Mucosa of rectum (tissue), 2 donors: ENCODE measurements at regions not wholly inside any gene's neighbourhood (a gene's known extent, or its start where the extent isn't known, plus 50 kb on each side); places are given as distances from the start of the nearest gene placed in this dataset.

Experiments used
- H3K27ac ChIP-seq, 2 donors: one replicate each; pipeline ENCODE4 v1.7.0; 2013; ENCODE audit warnings: inconsistent platforms in 2 of 2, low read depth in 2 of 2, low read length in 2 of 2
- H3K27me3 ChIP-seq, 2 donors: one replicate each; pipeline ENCODE4 v1.7.0; 2013; ENCODE audit warnings: low read length in 2 of 2; ENCODE audit not compliant: control insufficient read depth in 2 of 2, insufficient read depth in 2 of 2
- H3K36me3 ChIP-seq, 2 donors: one replicate each; pipeline ENCODE4 v1.7.0; 2013; ENCODE audit warnings: low read length in 2 of 2; ENCODE audit not compliant: control insufficient read depth in 2 of 2, insufficient read depth in 2 of 2
- H3K4me1 ChIP-seq, 2 donors: one replicate each; pipeline ENCODE4 v1.7.0; 2013; ENCODE audit warnings: low read length in 2 of 2, mild to moderate bottlenecking in 1 of 2; ENCODE audit not compliant: control insufficient read depth in 2 of 2, insufficient read depth in 2 of 2
- H3K4me3 ChIP-seq, 2 donors: one replicate each; pipeline ENCODE4 v1.7.0; 2013; ENCODE audit warnings: low read length in 2 of 2
- H3K9ac ChIP-seq, 2 donors: one replicate each; pipeline ENCODE4 v1.7.0; 2013; ENCODE audit warnings: low read length in 2 of 2, low read depth in 1 of 2, mild to moderate bottlenecking in 1 of 2
- H3K9me3 ChIP-seq, 2 donors: one replicate each; pipeline ENCODE4 v1.7.0; 2013; ENCODE audit warnings: low read length in 2 of 2; ENCODE audit not compliant: control insufficient read depth in 2 of 2
- donor health status: healthy.
- donor health status: Normal muscosa, but diverticular disease.

DNA sequence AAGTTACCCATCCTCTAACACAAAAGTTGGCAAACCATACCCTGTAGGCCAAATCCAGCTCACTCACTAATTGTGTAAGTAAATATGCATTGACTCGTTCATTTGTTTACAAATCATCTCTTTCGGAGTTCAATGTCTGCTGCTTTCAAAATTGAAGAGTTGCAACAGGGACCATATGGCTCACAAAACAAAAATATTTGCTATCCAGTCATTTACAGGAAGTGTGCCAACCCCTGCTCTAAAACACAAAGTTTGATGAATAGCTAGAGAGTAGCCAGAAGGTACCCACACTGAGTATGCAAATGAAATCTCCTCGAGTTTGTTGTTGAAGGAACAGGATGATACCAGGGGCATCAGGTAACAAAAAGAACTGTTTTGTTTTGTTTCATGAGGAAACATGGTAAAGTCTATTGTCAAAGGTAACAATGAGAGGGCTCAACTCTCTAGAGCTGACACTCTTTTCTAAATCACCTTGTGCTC, 236.2 kb upstream of the THBS1 start:
- Histone ChIP-seq H3K27me3 (no peaks in the 10 kb centered on the region), H3K4me1 (no peaks in the 10 kb centered on the region), H3K36me3 (no peaks in the 10 kb centered on the region), H3K9me3 (no peaks in the 10 kb centered on the region), H3K9ac (no peak overlapping the region), H3K27ac (no peak overlapping the region), H3K4me3 (no peak overlapping the region)

DNA sequence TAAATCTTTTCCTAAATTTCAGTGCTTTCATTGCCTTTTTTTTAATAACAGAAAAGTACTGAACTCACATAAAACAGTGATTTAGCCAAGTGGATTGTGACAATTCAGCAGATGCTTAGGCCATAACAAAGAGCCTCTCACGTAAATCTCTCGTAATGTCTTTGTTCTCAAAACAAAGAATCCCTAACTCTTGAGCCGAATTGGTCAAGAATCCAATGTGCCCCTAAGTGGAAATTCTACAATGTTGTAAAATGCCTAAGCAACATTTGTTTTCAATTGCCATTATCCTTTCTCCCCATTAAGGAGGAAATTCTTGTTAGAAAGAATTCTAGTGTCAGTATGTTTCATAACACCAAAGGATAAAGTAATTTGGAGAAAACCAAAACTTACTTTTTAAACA, 235.7 kb upstream of the THBS1 start:
- Histone ChIP-seq H3K27ac (no peak overlapping the region), H3K9ac (no peak overlapping the region), H3K9me3 (no peaks in the 10 kb centered on the region), H3K4me1 (no peaks in the 10 kb centered on the region), H3K4me3 (no peak overlapping the region), H3K36me3 (no peaks in the 10 kb centered on the region), H3K27me3 (no peaks in the 10 kb centered on the region)

GRCh38 chr15:39347453-39347852, 233.4 kb upstream of the THBS1 start:
- H3K4me3 ChIP-seq: no peak overlapping the region
- H3K9me3 ChIP-seq: no peaks in the 10 kb centered on the region
- no peaks in the 10 kb centered on the region for H3K36me3 ChIP-seq
- H3K27ac ChIP-seq: no peak overlapping the region
- no peaks in the 10 kb centered on the region for H3K27me3 ChIP-seq
- H3K9ac ChIP-seq: no peak overlapping the region
- H3K4me1 ChIP-seq: no peaks in the 10 kb centered on the region

DNA sequence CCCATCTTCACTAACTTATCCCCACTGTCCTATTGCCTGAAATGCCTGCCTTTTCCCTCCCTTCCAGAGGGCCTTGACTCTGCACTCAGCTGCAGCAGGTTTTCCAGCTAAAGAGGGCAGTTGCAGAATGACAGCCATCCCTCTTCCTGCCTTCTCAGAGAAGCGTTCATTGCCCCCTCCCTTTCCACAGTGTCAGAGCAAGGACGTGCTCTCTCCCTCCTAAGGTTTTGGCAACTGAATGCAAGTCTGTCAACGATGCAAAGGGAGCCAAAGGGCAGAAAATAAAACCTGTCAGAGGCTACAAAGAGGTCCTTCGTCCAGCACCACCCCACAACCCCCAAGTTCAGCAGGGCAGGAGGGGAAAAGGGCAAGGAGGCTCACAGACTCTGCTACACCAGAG, 230.1 kb upstream of the THBS1 start:
- Histone ChIP-seq H3K36me3 (no peaks in the 10 kb centered on the region), H3K4me1 (no peaks in the 10 kb centered on the region), H3K9ac (no peak overlapping the region), H3K9me3 (no peaks in the 10 kb centered on the region), H3K27me3 (no peaks in the 10 kb centered on the region), H3K4me3 (no peak overlapping the region), H3K27ac (no peak overlapping the region)

DNA sequence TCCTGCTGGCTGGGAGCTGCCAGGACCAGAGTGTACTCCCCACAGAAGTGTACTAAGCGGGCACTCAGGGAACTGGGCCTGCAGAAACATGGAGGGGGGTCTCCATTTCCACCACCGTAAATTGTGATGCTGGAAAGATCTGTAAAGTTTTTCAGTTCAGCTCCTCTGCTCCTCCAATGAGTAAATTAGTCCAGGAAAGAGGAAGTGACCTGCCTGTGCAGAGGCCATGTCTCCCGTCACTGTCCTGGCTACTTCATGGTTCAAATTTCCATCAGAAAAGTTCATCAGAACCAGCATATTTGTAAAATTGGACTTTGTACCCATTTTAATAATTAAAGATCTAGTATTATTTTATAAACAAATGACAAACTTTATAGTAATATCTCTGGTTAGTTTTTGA, 226.7 kb upstream of the THBS1 start:
- Histone ChIP-seq H3K4me1 (peaks cover 5 to 8% of the 10 kb centered on the region in 2 donors), H3K27me3 (no peaks in the 10 kb centered on the region), H3K4me3 (no peak overlapping the region), H3K9me3 (no peaks in the 10 kb centered on the region), H3K36me3 (no peaks in the 10 kb centered on the region), H3K9ac (no peak overlapping the region), H3K27ac (no peak overlapping the region)

DNA sequence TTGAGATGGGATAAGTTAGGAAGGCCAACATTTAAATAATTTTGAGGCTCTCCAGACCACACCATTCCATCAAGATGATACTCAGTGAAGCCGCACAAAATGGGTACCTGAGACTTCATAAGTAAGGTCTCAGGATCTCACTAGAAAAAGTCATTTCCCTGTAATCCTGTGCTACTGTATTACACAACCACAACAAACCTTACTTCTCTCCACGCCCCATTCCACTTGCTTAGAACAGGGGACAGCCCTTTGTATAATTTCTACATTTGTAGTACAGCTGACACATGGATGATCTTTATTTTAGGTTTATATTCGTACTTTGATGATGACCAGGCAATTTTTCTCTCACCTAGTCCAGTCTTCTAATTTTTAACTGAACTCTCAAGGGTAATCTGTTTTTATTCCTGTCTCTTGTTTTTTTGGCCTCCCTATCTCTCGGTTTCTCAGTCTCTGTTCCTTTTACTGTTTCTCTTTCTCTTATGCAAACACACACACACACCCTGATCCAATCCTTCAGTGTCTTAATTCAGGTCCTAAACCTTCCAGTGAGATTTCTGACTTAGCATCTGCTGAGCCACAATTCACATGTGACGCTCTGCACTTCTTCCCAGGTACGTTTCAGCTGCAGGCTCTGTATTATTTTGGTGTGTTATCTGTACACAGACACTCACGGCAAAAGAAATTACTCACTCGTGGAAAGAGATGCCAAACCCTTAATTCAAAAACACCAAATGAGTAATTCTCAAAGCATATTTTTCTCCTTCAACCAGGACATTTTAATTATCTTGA, 223.2 kb upstream of the THBS1 start:
- Histone ChIP-seq H3K36me3 (no peaks in the 10 kb centered on the region), H3K4me1 (peaks cover 5 to 8% of the 10 kb centered on the region in 2 donors), H3K4me3 (no peak overlapping the region), H3K9me3 (no peaks in the 10 kb centered on the region), H3K27me3 (no peaks in the 10 kb centered on the region), H3K27ac (peak overlapping the region in 1 of 2 donors; percentile 13), H3K9ac (no peak overlapping the region)

GRCh38 chr15:39358441-39359041, 222.3 kb upstream of the THBS1 start:
- Histone ChIP-seq H3K9me3 (no peaks in the 10 kb centered on the region), H3K4me3 (no peak overlapping the region), H3K36me3 (no peaks in the 10 kb centered on the region), H3K9ac (no peak overlapping the region), H3K27me3 (no peaks in the 10 kb centered on the region), H3K4me1 (peaks cover 5 to 8% of the 10 kb centered on the region in 2 donors), H3K27ac (peak overlapping the region; percentile 13 to 45)

- Histone ChIP-seq H3K4me1 (peaks cover 5 to 8% of the 10 kb centered on the region in 2 donors), H3K9me3 (no peaks in the 10 kb centered on the region), H3K27me3 (no peaks in the 10 kb centered on the region), H3K36me3 (no peaks in the 10 kb centered on the region), H3K4me3 (no peak overlapping the region), H3K9ac (no peak overlapping the region), H3K27ac (no peak overlapping the region)
Observed at GRCh38 chr15:39359771-39360170, 221.1 kb upstream of the THBS1 start.

GRCh38 chr15:39360452-39360851, 220.4 kb upstream of the THBS1 start:
- Histone ChIP-seq H3K36me3 (no peaks in the 10 kb centered on the region), H3K4me1 (peaks cover 5 to 8% of the 10 kb centered on the region in 2 donors), H3K4me3 (no peak overlapping the region)

GRCh38 chr15:39361497-39361896, 219.4 kb upstream of the THBS1 start:
- Histone ChIP-seq H3K4me1 (peaks cover 5 to 8% of the 10 kb centered on the region in 2 donors), H3K36me3 (no peaks in the 10 kb centered on the region), H3K4me3 (no peak overlapping the region), H3K9me3 (no peaks in the 10 kb centered on the region), H3K27ac (no peak overlapping the region), H3K9ac (no peak overlapping the region), H3K27me3 (no peaks in the 10 kb centered on the region)

More at GRCh38 chr15:39360452-39360851, 220.4 kb upstream of the THBS1 start:
- no peak overlapping the region for H3K27ac ChIP-seq
- H3K9me3 ChIP-seq: no peaks in the 10 kb centered on the region
- H3K27me3 ChIP-seq: no peaks in the 10 kb centered on the region
- H3K9ac ChIP-seq: no peak overlapping the region
